ENCODE measurements at regions not wholly inside any gene's neighbourhood (a gene's known extent, or its start where the extent isn't known, plus 50 kb on each side); places are given as distances from the start of the nearest gene placed in this dataset.

DNA sequence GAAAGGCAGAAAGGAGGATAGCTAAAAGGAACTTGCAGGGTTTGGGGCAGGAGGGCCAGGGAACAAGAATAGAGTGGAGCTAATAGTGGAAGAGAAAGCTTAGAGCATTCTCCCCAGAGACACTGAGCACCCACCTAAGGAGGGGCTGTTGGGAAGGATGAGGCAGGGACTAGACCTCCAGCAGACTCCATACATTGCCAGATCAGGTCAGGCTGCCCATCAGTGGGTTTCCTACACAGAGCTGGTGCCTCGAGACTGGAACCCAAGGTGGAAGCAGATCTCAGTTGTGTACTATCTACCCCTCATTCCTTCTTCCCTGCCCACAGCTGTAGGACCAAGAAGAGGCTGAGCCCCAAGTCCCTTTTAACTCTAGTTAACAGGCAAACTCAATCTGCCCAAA is 148.5 kb downstream of the ZFP36L2 start:
- TF ChIP-seq, protein P1, sequence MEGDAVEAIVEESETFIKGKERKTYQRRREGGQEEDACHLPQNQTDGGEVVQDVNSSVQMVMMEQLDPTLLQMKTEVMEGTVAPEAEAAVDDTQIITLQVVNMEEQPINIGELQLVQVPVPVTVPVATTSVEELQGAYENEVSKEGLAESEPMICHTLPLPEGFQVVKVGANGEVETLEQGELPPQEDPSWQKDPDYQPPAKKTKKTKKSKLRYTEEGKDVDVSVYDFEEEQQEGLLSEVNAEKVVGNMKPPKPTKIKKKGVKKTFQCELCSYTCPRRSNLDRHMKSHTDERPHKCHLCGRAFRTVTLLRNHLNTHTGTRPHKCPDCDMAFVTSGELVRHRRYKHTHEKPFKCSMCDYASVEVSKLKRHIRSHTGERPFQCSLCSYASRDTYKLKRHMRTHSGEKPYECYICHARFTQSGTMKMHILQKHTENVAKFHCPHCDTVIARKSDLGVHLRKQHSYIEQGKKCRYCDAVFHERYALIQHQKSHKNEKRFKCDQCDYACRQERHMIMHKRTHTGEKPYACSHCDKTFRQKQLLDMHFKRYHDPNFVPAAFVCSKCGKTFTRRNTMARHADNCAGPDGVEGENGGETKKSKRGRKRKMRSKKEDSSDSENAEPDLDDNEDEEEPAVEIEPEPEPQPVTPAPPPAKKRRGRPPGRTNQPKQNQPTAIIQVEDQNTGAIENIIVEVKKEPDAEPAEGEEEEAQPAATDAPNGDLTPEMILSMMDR (IDR thresholded peaks at IDR 0.05; ENCODE audit: poor library complexity), result no peak
- TF ChIP-seq EZH2 (IDR thresholded peaks at IDR 0.05; ENCODE audit: borderline replicate concordance), result no peak
